H9 (cell line): ENCODE measurements at regions not wholly inside any gene's neighbourhood (a gene's known extent, or its start where the extent isn't known, plus 50 kb on each side); places are given as distances from the start of the nearest gene placed in this dataset.

Experiments used
- DNase-seq: peaks from one replicate; pipeline ENCODE4 v3.0.0-alpha.2; 2017
- H2AFZ ChIP-seq: one replicate; pipeline ENCODE4 v1.6.1; 2013; ENCODE audit warnings: mild to moderate bottlenecking, low read length, control low read depth, moderate library complexity
- H2AK5ac ChIP-seq: 2 replicates; pipeline ENCODE4 v1.6.1; 2013; ENCODE audit warnings: low read length, control low read depth, mixed read lengths; ENCODE audit not compliant: insufficient read length
- H2BK120ac ChIP-seq: one replicate; pipeline ENCODE4 v1.6.1; 2013; ENCODE audit warnings: low read depth, mild to moderate bottlenecking, low read length, control low read depth, inconsistent platforms; ENCODE audit not compliant: poor library complexity, severe bottlenecking
- H2BK12ac ChIP-seq: 2 replicates; pipeline ENCODE4 v1.6.1; 2013; ENCODE audit warnings: low read length, control low read depth, mixed read lengths, low read depth; ENCODE audit not compliant: insufficient read length
- H2BK15ac ChIP-seq: 2 replicates; pipeline ENCODE4 v1.6.1; 2013; ENCODE audit warnings: low read depth, low read length, control low read depth
- H2BK20ac ChIP-seq: one replicate; pipeline ENCODE4 v1.6.1; 2013; ENCODE audit warnings: low read depth, mild to moderate bottlenecking, low read length, control low read depth, inconsistent platforms; ENCODE audit not compliant: poor library complexity, severe bottlenecking
- H2BK5ac ChIP-seq: 2 replicates; pipeline ENCODE4 v1.6.1; 2013; ENCODE audit warnings: low read length, control low read depth, mixed read lengths; ENCODE audit not compliant: insufficient read length
- H3K14ac ChIP-seq: 2 replicates; pipeline ENCODE4 v1.6.1; 2013; ENCODE audit warnings: low read length, control low read depth; ENCODE audit not compliant: insufficient read depth
- H3K18ac ChIP-seq: 2 replicates; pipeline ENCODE4 v1.6.1; 2013; ENCODE audit warnings: low read depth, mild to moderate bottlenecking, mixed read lengths, low read length, control low read depth; ENCODE audit not compliant: insufficient read length
- H3K23ac ChIP-seq: 2 replicates; pipeline ENCODE4 v1.6.1; 2013; ENCODE audit warnings: low read length, control low read depth, mixed read lengths, low read depth; ENCODE audit not compliant: insufficient read length
- H3K23me2 ChIP-seq: 2 replicates; pipeline ENCODE4 v1.6.1; 2013; ENCODE audit warnings: low read depth, mild to moderate bottlenecking, mixed read lengths, low read length, control low read depth; ENCODE audit not compliant: insufficient read length, poor library complexity, severe bottlenecking
- H3K27ac ChIP-seq: 2 replicates; pipeline ENCODE4 v1.5.1; 2013; ENCODE audit warnings: low read length, control low read depth, mixed read lengths, low read depth; ENCODE audit not compliant: insufficient read length
- H3K27me3 ChIP-seq: 2 replicates; pipeline ENCODE4 v1.6.1; 2013; ENCODE audit warnings: low read length, control low read depth, inconsistent platforms; ENCODE audit not compliant: insufficient read depth
- H3K4ac ChIP-seq: 2 replicates; pipeline ENCODE4 v1.6.1; 2013; ENCODE audit warnings: low read depth, mild to moderate bottlenecking, control low read depth, inconsistent platforms, low read length, moderate library complexity
- H3K4me1 ChIP-seq: 2 replicates; pipeline ENCODE4 v1.6.1; 2013; ENCODE audit warnings: low read length, control low read depth, inconsistent platforms; ENCODE audit not compliant: insufficient read depth
- H3K4me2 ChIP-seq: 2 replicates; pipeline ENCODE4 v1.6.1; 2013; ENCODE audit warnings: low read length, control low read depth, mixed read lengths; ENCODE audit not compliant: insufficient read length, insufficient read depth
- H3K56ac ChIP-seq: 2 replicates; pipeline ENCODE4 v1.6.1; 2013; ENCODE audit warnings: low read depth, mild to moderate bottlenecking, mixed read lengths, low read length, control low read depth; ENCODE audit not compliant: insufficient read length
- H3K79me1 ChIP-seq: 2 replicates; pipeline ENCODE4 v1.6.1; 2013; ENCODE audit warnings: low read depth, mild to moderate bottlenecking, moderate library complexity, low read length, control low read depth, inconsistent platforms; ENCODE audit not compliant: insufficient read depth, poor library complexity, severe bottlenecking
- H3K79me2 ChIP-seq: 2 replicates; pipeline ENCODE4 v1.6.1; 2013; ENCODE audit warnings: low read length, control low read depth, inconsistent platforms; ENCODE audit not compliant: insufficient read depth
- H3K9ac ChIP-seq: 2 replicates; pipeline ENCODE4 v1.6.1; 2013; ENCODE audit warnings: low read length, control low read depth, mixed read lengths; ENCODE audit not compliant: insufficient read length; ENCODE audit errors: extremely low read depth
- H3K9me3 ChIP-seq: one replicate; pipeline ENCODE4 v1.6.1; 2013; ENCODE audit warnings: low read depth, low read length, inconsistent platforms; ENCODE audit not compliant: control insufficient read depth
- H3T11ph ChIP-seq: one replicate; pipeline ENCODE4 v1.6.1; 2013; ENCODE audit warnings: mild to moderate bottlenecking, low read length, control low read depth, inconsistent platforms
- H4K20me1 ChIP-seq: one replicate; pipeline ENCODE4 v1.6.1; 2013; ENCODE audit not compliant: control insufficient read depth, insufficient read length, insufficient read depth
- H4K5ac ChIP-seq: 2 replicates; pipeline ENCODE4 v1.6.1; 2013; ENCODE audit warnings: low read depth, mild to moderate bottlenecking, mixed read lengths, low read length, control low read depth; ENCODE audit not compliant: insufficient read length
- H4K8ac ChIP-seq: replicated peaks from 2 replicates; pipeline ENCODE4 v1.6.1; 2013; ENCODE audit warnings: low read length, control low read depth, mixed read lengths, low read depth; ENCODE audit not compliant: insufficient read length
- H4K91ac ChIP-seq: 2 replicates; pipeline ENCODE4 v1.6.1; 2013; ENCODE audit warnings: low read depth, mild to moderate bottlenecking, moderate library complexity, mixed read lengths, low read length, control low read depth; ENCODE audit not compliant: insufficient read length
- H3K27ac Mint-ChIP-seq, 3 experiments: 2 replicates in 2 of 3; 3 replicates in 1 of 3; pipeline ENCODE4 v1.8.0; 2020 to 2021; ENCODE audit warnings: mixed read lengths in 3 of 3, mild to moderate bottlenecking in 1 of 3, moderate library complexity in 1 of 3
- H3K27me3 Mint-ChIP-seq: 2 replicates; pipeline ENCODE4 v1.8.0; 2021; ENCODE audit warnings: low read depth, mild to moderate bottlenecking, moderate library complexity, mixed read lengths
- H3K36me3 Mint-ChIP-seq, 3 experiments: 2 replicates in 2 of 3; 3 replicates in 1 of 3; pipeline ENCODE4 v1.8.0; 2020 to 2021; ENCODE audit warnings: low read depth in 3 of 3, mixed read lengths in 3 of 3; ENCODE audit not compliant: insufficient read depth in 1 of 3
- H3K4me1 Mint-ChIP-seq, 2 experiments: 2 replicates each; pipeline ENCODE4 v1.8.0; 2020; ENCODE audit warnings: mixed read lengths in 2 of 2
- H3K4me3 Mint-ChIP-seq, 2 experiments: 2 replicates in 1 of 2; 3 replicates in 1 of 2; pipeline ENCODE4 v1.8.0; 2020 to 2021; ENCODE audit warnings: mild to moderate bottlenecking in 2 of 2, mixed read lengths in 2 of 2, moderate library complexity in 1 of 2
- H3K9me3 Mint-ChIP-seq, 2 experiments: 2 replicates in 1 of 2; 3 replicates in 1 of 2; pipeline ENCODE4 v1.8.0; 2020; ENCODE audit warnings: mild to moderate bottlenecking in 2 of 2, mixed read lengths in 2 of 2, moderate library complexity in 1 of 2
- CTCF ChIP-seq: fragments of 200-600 bp; sonication (generic); conservative IDR thresholded peaks from 3 replicates; pipeline ENCODE4 v1.8.0; 2021; ENCODE audit warnings: antibody characterized with exemption, mild to moderate bottlenecking
- WGBS: extraction: QIAGEN DNeasy Blood & Tissue Kit; methylation state at CpG from one replicate; pipeline ENCODE4 v1.1.7; 2013; ENCODE audit warnings: missing lambda C conversion rate, low lambda C conversion rate, mixed read lengths; ENCODE audit not compliant: insufficient read length; ENCODE audit errors: extremely low coverage; 5-methylcytosine and 5-hydroxymethylcytosine counted together

- Histone ChIP-seq H2BK12ac (no peak overlapping the region), H3K23ac (no peak overlapping the region), H3T11ph (no peak overlapping the region), H3K4ac (no peak overlapping the region), H2BK5ac (no peak overlapping the region), H2BK120ac (no peak overlapping the region), H2BK15ac (no peak overlapping the region), H3K9me3 (no peaks in the 10 kb centered on the region), H3K27me3 (no peaks in the 10 kb centered on the region), H3K27ac (no peak overlapping the region), H2BK20ac (no peak overlapping the region), H3K56ac (no peak overlapping the region), H4K5ac (no peak overlapping the region), H3K9ac (no peak overlapping the region), H4K20me1 (no peaks in the 10 kb centered on the region), H3K23me2 (no peaks in the 10 kb centered on the region), H3K4me2 (no peak overlapping the region), H3K79me2 (no peaks in the 10 kb centered on the region), H3K4me1 (no peaks in the 10 kb centered on the region), H4K91ac (no peak overlapping the region), H3K79me1 (no peaks in the 10 kb centered on the region), H4K8ac (no peak overlapping the region), H2AFZ (no peak overlapping the region), H3K14ac (no peak overlapping the region), H3K18ac (no peak overlapping the region), H2AK5ac (no peak overlapping the region)
- WGBS, result no CpG with 5 or more reads among the region's 5 CpGs
- no peak for TF ChIP-seq CTCF
- no peak for DNase-seq
- Mint-ChIP-seq H3K27ac (no peak overlapping the region), H3K4me3 (no peak overlapping the region), H3K4me1 (no peaks in the 10 kb centered on the region), H3K27me3 (no peaks in the 10 kb centered on the region; the same call in none of the 2 replicates), H3K36me3 (peaks cover 11 to 29% (median 23%) of the 10 kb centered on the region in 3 experiments), H3K9me3 (peaks cover 26 to 52% of the 10 kb centered on the region in 2 experiments)
Observed at GRCh38 chr2:4020153-4020552, 316.8 kb downstream of the DCDC2C start.
